ENCODE measurements at regions not wholly inside any gene's neighbourhood (a gene's known extent, or its start where the extent isn't known, plus 50 kb on each side); places are given as distances from the start of the nearest gene placed in this dataset.
"Not testable (repeated sequence)": the region's sequence is repeated elsewhere in the genome, so short reads cannot be mapped to it uniquely, and the experiment has no call there.

DNA sequence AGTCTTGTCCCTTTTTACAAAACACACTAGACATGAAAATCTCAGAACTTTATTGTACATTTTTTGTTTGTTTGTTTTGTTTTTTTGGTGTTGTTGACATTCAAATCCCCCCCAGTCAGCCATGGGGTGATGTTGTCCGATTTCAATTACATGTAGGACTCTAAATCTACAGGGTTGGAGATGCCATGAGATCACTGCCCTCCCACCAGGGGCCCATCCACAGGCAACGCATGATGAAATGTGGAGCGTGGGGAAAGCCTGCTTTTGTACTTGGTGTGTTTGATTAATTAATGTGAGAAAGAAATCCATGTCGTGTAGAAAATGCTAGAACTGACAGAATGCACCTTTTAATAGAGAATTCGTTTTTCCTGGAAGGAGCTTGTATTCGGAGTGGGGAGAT is 93.2 kb downstream of the ZNF22 start:
- DNase-seq (ENCODE audit: low read depth) = no peak
- TF ChIP-seq, protein P1, sequence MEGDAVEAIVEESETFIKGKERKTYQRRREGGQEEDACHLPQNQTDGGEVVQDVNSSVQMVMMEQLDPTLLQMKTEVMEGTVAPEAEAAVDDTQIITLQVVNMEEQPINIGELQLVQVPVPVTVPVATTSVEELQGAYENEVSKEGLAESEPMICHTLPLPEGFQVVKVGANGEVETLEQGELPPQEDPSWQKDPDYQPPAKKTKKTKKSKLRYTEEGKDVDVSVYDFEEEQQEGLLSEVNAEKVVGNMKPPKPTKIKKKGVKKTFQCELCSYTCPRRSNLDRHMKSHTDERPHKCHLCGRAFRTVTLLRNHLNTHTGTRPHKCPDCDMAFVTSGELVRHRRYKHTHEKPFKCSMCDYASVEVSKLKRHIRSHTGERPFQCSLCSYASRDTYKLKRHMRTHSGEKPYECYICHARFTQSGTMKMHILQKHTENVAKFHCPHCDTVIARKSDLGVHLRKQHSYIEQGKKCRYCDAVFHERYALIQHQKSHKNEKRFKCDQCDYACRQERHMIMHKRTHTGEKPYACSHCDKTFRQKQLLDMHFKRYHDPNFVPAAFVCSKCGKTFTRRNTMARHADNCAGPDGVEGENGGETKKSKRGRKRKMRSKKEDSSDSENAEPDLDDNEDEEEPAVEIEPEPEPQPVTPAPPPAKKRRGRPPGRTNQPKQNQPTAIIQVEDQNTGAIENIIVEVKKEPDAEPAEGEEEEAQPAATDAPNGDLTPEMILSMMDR (IDR thresholded peaks at IDR 0.05; ENCODE audit: insufficient read depth, low read depth, low read length, missing control alignments) = no peak
- no peak overlapping the region for H3K4me3 ChIP-seq (ENCODE audit: low read length)

DNA sequence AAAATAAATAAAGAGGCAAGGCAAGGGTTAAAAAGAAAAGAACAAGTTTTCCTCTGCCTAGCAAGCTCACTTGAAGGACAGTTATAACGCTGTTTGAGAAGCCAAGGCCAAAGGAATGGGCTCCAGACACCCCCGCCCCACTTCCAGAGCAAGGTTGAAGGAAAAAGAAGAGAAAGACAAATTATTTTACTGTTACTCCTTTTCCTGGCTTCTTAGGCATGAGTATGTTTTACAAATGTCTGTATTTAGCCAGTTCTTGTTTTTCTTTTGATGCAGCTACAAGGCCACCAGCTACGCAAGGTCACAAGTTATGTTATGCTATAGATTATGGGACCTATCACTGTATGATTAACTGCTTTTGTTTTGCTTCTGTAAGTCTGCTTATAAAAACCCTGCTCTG is 94.6 kb downstream of the ZNF22 start:
- TF ChIP-seq, protein P1 (IDR thresholded peaks at IDR 0.05; ENCODE audit: insufficient read depth, low read depth, low read length, missing control alignments) = no peak
- no peak overlapping the region for H3K4me3 ChIP-seq (ENCODE audit: low read length)
- no peak for DNase-seq (ENCODE audit: low read depth)

DNA sequence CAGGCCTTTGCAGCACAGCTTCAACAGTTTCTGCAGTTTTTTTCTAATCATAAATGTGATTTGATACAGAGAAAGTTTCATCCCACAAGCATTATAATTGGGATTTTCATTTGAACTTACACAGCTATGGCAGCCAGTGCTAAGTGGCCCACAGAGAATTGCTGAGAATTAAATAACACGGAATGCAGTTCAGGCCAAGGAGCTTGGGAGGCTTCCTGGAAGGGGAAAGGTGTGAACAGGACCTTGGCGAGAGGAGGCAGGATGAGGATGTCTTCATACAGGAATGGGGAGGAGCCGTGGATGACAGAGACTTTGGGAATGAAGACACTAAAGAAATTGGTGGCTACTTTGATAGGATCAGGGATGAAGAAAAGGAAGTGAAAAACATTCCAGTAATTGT is 95.3 kb downstream of the ZNF22 start:
- H3K4me3 ChIP-seq (ENCODE audit: low read length) = no peak overlapping the region
- TF ChIP-seq, protein P1 (IDR thresholded peaks at IDR 0.05; ENCODE audit: insufficient read depth, low read depth, low read length, missing control alignments) = no peak
- DNase-seq (ENCODE audit: low read depth) = no peak

DNA sequence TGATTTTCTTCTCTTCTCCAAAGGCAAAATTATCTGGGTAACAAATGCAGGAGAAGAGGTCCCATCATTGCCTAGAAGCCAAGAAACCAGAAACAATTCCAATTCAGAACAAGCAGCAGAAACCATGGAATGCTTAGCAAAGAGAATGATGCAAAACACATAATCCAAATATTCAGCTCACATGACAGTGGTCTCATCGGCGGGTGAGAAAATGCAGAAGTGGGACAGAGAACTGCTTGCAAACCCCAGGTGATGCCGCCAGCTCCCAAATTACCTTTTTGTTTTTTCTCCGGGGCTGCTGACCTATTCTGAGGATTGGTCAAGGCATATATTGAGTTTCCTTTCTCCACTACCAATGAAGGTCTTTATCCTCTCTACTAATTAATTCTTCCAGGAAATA is 99.7 kb downstream of the ZNF22 start:
- TF ChIP-seq, protein P1 (IDR thresholded peaks at IDR 0.05; ENCODE audit: insufficient read depth, low read depth, low read length, missing control alignments) = no peak
- H3K4me3 ChIP-seq (ENCODE audit: low read length) = no peak overlapping the region
- no peak for DNase-seq (ENCODE audit: low read depth)

DNA sequence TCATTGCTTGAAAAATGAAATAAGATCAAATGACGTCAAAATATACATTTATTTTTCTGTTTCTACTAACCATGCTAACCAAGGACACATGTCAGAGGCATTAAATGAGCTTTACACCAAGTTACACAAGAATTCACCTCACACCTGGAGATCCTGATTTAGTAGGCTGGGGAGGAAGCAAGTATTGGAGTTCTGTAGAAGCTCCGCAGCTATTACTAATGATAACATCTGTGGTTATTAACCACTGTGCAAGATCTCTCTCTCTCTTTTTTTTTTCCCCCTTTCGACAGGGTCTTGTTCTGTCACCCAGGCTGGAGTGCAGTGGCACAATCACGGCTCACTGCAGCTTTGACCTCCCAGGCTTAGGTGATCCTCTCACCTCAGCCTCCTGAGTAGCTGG is 104.0 kb downstream of the ZNF22 start:
- H3K4me3 ChIP-seq (ENCODE audit: low read length) = no peak overlapping the region
- no peak for DNase-seq (ENCODE audit: low read depth)
- TF ChIP-seq, protein P1 (IDR thresholded peaks at IDR 0.05; ENCODE audit: insufficient read depth, low read depth, low read length, missing control alignments) = no peak

DNA sequence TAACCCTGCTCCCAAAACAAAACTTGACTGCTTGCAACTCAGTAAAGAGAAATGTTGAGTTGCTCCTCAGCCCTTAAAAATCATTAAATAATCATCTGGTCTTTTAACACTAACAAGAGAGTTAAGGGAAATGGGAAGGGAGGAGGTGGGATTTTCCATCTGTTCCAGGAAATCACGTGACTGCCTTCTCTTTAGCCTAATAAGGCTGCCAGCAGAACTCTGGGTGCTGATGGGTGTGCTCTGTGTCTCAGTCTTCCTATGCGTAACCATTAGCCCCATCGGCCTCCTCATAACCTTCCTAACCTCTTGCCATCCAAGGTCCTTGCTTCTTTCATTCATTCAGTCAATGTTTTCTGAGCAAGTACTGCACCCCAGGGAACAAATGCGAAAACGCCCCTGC is 104.6 kb downstream of the ZNF22 start:
- H3K4me3 ChIP-seq (ENCODE audit: low read length); DNase-seq (ENCODE audit: low read depth): not testable (repeated sequence)

DNA sequence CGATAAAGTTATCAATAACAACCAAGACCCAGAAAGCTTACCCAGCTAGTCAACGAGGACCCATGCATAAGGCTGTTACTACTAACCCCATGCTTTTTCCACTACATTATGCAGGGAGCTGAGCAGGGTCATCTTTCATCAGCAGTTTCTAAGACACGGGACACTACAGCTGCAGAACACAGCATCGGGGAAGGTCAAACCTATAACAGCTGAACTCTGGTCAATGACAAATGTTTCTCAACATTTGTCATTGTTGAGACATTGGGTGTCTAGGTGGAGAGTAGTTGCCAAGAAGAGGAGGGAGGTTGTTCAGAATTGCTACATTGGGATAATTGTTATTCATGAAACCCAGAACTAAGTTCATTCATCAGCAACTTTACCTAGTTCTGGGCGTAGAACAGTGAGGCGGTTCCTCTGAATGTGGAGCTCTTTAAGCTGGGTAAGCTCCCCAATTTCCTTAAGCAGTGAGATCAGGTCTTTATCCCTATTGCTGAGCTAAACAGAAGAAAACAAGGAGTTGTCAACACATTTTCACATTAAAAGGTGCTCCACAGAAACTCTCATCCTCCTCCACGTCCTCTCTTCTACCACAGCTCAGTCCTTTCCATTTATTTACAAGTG is 105.6 kb downstream of the ZNF22 start:
- DNase-seq (ENCODE audit: low read depth) = no peak
- TF ChIP-seq, protein P1 (IDR thresholded peaks at IDR 0.05; ENCODE audit: insufficient read depth, low read depth, low read length, missing control alignments) = no peak
- no peak overlapping the region for H3K4me3 ChIP-seq (ENCODE audit: low read length)
